DMS 273 (cell line): ENCODE measurements at regions not wholly inside any gene's neighbourhood (a gene's known extent, or its start where the extent isn't known, plus 50 kb on each side); places are given as distances from the start of the nearest gene placed in this dataset.

Experiments
- DNase-seq: peaks from one replicate; lab custom pipeline; 2025; ENCODE audit not compliant: unreplicated experiment; lab: John Stamatoyannopoulos, UW

DNA sequence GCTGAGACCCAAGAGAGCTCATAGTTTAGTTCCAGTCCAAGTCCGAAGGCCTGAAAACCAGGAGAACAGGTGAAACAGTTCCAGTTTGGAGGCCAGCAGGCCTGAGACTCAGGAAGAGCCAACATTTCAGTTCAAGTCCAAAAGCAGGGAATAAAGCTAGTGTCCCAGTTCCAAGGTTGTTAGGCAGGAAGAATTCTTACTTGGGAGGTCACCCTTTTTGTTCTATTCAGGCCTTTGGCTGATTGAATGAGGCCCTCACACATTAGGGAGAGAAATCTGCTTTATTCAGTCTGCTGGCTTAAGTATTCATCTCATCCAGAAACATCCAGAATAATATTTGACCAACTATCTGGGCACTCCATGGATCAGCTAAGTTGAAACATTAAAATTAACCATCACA is 294.6 kb downstream of the PCNX1 start:
- DNase-seq = no peak

DNA sequence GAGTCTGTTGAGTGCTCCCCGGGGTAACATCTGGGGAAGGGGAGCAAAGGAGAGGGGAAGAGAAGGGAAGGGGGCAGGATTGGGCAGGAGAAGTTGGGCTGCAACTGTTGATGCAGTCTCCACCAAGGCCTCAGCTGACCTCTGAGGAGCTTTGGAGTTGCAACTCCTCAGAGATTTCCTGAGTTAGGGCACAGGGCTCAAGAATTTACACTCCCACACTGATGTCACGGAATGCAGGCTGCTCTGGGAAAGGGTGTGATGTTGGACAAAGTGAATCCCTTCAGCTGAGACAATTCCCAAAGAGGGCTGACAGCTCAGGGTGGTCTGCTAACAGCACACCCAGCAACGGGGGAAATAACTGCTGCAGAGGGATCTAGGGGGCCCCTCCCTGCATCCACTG is 295.6 kb downstream of the PCNX1 start:
- no peak for DNase-seq

DNA sequence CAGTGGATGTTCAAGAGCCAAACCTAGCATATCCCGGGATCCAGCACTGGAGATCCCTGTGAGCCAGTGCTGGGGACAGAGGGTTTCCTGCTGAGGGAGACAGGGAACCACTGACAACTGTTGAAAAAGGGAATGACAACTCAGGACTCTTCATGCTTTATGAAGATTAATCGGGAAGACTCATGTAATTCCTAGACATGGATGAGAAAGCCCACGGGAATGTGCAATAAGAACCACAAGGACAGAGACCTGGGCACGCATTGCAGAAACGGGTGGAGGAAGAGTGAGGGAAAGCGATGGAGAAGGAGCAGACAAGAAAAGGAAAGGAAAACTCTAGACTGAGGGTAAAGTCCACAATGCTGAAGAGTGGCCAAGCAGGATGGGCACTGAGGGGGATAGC is 296.0 kb downstream of the PCNX1 start:
- no peak for DNase-seq

DNA sequence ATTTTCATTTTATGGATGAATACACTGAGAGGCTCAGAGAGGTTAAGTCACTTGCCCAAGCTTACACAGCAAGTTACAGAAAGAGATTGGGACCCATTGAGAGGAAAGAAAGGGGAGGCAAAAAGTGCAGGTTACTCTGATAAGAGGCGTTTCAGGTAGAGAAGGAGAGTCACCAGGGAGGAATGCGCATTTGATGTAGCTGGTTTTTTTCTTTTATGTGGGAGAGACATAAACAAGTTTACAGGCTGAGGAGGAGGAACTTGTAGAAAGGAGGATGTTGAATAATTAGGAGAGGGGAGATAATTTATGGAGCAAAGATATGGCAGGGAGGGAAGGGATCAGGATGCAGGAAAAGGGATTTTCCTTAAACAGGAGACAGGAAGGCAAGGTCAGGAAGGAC is 297.0 kb downstream of the PCNX1 start:
- no peak for DNase-seq

DNA sequence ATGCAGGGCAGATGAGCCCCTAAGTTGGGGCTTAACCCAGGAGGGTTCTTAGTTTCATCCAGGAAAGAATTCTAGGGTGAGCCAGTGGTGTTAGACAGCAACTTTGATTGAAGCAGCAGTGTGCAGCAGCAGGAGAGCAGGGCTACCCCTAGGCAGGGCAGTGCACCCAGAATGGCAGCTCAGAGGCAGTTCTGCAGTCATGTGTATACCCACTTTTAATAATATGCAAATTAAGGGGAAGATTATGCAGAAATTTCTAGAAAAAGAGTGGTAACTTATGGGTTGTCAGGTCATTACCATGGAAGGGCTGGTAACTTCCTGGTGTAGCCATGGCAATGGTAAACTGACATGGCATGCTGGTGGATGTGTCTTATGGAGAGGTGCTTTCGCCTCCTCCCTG is 297.5 kb downstream of the PCNX1 start:
- no peak for DNase-seq

DNA sequence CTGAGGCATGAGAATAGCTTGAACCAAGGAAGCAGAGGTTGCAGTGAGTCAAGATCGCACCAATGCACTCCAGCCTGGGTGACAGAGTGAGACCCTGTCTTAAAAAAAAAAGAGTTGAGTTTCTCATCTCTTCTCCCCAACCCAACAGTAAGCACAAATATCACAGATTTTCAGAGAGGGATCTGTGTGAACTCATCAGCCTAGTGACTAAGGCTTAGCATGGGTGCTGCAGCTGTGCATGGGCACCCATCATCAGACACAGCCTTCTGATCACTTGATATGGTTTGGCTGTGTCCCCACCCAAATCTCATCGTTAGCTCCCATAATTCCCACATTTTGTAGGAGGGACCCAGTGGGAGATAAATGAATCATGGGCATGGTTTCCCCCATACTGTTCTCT is 298.9 kb downstream of the PCNX1 start:
- no peak for DNase-seq

DNA sequence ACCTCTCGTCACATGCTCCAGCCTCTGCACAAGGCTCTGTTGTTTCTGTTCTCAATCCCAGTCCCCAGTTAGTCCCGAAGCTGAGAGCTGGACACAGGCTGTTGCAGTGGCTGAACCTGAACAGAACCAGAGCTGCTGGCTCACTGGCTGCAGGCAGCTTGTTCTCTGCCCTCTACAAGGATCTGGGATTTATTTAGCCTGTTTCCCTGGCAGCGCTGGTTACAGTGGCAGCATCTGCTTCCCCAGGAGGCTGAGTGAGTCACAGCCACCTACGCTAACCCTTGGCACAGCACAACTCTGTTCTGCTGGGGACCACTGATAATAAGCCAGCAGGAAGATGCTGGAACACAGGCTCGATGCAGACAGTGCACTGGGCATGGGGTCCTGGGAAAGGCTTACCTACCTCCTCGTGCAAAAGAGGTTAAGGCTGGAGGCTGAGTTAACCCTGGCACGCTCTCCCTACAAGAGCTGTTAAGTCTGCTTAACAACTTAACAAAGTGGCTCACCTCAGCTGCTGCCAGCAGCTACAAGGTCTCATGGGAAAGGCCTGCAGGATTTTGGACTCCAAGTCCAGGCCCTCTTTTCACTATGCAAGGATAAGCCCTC is 299.6 kb downstream of the PCNX1 start:
- DNase-seq = peak; percentile 83

DNA sequence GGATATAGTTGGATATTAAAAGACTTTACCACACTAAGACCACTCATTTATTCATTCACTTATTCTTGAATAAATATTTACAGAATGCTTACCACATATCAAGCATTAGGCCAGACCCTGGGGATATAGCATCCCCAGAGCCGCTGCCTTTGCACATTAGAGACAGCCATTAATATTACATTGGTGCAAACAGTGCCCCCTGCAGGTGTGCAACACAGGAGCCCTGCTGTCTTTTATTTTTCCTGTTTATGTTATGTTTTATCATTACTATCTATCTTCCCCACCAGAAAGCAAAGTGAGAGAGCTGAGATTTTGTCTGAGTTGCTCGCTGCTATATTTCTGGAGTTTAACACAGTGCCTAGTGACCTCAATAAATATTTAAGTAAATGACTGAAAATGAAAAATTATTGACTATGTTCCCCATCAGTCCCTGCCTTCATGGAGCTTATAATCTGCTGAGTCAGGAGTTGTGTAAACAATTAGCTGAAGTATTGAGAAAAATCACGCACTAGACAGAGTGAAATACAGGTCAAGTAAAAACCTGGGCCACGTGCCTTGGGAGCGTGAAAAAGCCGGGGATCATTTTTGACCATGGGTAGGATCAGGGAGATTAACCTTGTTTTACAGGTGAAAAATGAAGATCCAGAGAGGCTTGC is 301.6 kb downstream of the PCNX1 start:
- DNase-seq = no peak

DNA sequence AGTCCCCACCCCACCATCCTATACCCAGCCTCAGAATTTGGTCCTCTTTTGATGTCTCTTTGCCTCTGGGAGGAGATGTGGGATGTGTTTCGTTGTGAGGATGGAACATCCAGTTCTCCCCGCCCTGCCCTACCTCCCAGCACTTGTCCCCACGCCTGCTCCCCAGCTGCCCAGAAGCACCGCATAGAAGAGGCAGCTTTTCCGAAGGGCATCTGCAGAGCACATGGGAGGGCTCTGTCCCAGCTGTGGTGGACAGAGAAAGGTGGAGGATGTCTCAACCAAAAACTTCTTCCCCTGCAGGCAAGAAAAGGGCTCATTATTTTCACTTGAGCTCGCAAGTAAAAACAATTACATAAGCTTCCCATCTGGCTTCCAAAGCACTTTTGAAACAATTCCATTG is 302.6 kb downstream of the PCNX1 start:
- DNase-seq = peak; percentile 26

DNA sequence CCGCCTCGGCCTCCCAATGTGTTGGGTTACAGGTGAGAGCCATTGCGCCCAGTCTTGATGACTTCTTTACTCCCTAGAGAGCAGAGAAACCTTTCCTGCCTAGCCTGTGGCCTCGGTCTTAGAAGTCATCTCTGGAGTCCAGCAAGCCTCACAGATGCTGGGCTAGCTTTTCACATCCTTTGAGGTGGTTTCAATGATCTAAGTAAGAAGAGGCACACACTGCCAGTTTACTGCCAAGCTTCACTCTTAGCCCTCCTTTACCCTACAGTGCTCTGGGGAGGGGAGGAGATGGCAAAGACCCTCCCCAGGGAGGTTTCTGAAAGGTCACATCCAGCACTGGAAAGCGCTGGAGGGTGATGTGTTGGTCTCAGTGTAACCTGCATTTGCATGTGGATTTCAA is 304.8 kb downstream of the PCNX1 start:
- no peak for DNase-seq

DNA sequence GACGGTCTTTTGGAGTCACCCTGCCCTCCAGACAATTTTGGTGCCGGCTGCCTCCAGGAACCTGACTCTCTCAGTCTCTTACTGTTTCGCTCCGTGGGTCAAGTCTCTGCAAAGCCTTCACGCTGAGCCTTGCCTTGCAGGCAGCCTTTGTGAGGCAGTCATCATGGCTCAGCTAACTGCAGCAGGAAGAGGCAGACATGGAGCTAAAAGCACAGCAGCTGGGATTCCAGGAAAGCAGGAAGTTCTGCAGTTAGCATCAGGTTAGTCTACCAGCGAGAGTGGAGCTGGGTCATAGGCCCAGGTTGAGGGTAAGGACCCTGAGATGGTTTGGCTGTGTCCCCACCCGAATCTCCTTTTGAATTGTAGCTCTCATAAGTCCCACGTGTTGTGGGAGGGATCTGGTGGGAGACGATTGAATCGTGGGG is 305.4 kb downstream of the PCNX1 start:
- DNase-seq = no peak

DNA sequence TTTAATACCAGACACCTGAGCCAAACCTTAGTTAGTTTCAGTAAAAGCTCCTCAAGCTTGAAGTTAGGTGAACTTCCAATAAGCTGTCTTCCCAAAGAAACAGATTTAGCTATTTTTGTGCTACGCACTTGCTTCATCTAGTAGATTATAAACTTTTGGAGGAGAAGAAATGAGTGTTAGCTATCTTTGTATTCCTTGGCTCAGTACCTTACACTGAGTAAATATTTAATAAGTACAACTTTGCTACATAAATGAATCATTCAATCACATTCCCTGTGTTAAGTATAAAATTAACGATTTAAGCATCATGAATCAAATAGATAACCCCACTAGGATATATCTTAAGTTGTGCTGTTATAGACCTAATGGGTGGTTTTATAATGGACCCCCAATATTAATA is 307.0 kb downstream of the PCNX1 start:
- DNase-seq = no peak

DNA sequence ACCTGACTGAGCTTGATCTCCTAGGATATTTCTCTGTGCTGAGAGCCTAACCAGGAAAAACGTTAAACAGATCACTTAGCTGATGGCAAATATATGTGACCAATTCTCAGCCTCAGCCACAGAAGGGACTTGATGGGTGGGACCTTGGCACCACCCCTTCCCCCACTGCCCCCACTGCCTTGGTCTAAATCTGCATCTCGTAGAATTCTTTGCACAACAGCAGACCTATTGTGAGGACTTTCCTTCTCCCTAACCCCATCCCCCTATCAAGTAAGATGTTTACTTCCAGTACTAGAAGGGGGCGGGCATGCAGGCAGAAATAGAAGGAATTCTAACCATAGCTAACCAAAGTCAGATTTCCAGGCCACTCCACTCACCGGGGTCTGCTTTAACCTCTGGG is 313.2 kb downstream of the PCNX1 start:
- no peak for DNase-seq

DNA sequence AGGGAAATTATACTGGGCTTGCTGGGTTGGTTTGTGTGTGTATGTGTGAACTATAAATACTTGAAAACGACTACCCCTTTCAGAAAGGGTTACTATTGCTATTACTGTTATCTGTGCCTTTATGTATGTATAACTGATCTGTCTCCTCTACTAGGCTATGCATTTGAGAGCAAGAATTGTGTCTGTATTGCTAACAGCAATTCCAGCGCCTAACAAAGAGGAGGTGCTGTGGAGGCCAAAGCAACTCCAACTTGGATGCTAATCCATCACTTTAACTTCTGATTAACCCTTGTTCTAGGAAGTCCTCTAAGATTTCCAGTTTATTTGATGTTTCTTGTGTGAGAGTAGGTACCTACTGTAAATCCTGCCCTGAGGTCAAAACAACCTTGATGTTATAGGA is 313.9 kb downstream of the PCNX1 start:
- no peak for DNase-seq

DNA sequence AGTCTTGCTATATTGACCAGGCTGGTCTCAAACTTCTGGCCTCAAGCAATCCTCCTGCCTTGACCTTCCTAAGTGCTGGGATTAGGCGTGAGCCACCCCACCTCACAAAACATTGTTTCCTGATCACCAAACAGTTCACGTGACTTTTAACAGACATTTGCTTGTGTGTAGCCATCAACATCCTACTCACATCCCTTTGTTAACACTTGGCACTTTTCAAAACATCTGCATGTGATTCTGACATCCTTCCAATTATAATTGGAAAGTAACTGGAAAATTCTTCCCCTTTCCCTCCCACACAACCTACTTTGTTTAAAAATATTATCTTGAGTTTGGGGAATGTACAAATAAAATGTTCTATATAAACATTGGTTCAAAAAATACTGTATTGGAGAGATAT is 317.9 kb downstream of the PCNX1 start:
- no peak for DNase-seq

DNA sequence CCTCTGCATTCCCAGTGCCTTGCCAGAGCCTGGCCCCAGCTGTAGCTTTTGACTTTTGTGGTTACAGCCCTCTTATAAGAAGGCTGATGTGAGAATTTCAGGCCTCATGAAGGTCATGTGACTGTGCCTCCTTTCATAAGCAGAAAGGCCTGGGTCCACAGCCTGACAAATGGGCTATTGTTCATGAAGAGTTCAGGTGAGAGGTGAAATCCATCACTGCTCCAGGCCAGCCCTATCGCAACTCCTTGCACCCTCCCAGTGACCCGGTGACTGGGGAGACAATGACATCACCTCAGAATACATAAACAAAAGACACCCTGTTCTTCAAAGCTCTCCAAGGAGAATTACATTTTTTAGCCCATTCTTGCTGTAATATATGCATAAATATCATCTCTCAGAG is 321.5 kb downstream of the PCNX1 start:
- DNase-seq = no peak

DNA sequence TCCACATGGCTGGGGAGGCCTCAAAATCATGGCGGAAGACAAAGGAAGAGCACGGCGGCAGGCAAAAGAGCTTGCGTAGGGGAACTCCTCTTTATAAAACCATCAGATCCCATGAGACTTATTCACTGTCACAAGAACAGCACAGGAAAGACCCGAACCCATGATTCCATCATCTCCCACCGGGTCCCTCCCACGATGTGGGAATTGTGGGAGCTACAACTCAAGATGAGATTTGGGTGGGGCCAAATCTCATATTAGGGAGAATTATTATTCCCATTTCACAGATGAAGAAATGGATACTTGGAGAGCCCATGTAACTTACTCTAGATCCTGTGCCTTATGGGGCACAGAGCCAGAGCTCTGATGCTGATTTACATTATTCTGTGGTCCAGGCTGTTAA is 322.6 kb downstream of the PCNX1 start:
- no peak for DNase-seq

DNA sequence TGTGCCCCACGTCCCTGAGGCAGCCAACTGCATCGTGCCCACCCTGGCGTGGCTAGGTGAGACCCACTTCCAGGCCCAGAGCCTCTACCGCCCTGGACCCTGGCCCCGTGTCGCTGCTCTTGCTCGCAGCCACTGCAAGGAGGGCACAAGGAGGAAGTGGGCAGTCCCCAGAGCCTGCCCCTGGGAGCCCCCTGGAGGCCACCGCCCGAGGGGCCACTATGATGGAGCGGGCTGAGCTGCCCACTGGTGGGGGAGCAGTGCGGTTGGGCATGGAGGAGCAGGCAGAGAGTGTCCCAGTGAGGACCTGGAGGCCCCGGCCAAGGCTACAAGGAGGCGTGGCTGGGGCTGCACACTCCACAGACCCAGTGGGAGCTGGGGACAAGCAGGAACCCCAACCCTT is 323.6 kb downstream of the PCNX1 start:
- no peak for DNase-seq

DNA sequence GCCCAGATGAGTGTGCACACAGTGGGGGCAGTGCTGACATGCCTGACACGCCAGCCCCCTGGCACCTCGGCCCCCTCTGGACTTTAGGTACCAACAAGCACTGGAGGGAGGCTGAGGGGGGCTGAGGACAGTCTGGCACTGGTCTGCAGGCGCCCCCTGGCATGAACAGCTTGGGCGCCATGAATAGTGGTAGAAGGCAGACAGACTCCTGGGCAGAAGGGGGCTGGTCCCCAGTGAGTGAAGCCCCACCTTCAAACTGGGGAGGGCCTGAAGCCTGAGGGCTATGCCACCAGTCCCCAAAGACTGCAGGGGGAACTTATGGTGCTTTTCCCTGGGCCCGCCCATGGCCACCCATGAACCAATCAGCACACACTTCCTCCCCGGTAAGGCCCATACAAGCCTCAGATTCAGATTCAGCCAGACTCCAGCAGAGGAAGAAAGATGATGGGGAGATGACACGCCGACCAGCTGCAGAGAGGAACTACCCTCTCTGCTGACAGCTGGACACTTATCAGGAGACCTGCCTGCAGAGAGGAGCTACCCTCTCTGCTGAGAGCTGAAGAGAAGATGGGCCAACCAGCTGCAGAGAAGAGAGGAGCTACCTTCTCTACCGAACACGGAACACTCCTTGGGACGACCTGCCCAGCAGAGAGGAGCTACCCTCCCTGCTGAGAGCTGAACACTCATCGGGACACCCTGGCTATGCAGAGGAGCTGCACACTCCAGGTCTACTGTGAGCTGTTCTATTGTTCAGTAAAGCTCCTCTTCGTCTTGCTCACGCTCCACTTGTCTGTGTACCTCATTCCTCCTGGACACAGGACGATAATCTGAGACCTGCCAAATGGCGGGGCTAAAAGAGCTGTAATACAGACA is 324.5 kb downstream of the PCNX1 start:
- DNase-seq = no peak

DNA sequence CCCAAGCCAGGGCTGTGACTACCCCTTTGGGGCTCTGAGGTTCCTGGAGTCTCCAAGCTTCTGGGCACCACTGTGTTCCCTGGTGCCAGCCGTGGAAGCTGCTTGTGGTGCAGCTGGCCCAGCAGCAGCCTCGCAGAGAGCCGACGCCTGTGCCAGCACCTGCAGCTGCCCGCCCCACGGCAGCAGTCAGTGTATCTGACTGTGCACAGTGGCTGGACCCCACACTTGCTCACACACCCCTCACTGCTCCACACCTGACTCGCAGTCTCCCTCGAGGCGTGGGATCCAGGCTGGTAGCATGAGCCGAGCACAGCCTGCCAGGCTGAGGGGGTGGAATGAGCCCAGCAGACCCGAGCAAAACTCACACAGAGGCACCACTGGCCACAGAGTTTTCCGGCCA is 325.2 kb downstream of the PCNX1 start:
- no peak for DNase-seq

DNA sequence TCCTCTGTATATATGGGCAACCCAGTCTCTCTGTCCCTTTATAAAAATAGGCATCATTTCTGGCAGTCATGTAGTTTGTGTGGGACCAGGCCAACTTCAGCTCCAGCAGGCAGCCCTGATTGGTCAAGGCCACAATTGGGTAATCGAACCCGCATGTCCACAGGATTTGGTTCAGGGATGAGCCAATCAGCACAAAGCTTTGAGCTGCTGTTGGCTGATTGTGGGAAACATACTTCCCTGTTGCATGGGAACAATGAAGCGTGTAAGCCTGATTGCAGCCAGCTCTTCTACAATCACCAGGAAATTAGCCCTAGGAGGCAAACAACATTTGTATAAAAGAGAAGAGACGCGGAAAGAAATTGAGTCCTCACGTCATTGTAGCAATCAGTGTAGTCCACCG is 328.6 kb downstream of the PCNX1 start:
- no peak for DNase-seq

DNA sequence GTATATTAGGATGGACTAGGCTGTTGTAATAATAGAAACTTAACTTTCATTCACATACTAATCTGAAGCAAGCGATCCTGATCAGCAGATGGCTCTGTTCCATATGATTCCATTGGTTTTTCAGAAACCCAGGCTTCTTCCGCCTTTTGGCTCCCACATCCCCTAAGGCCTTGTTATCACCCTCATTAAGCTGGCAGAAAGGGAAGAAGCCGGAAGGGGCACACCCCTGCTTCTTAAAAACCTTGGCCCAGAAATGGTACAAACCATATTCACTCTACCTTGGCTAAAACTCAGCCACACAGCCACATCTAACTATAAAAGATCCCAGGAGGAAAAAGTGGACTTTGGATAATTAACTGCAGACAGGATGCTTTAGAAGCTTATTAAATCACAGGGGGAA is 329.2 kb downstream of the PCNX1 start:
- no peak for DNase-seq
